Glomerular visceral epithelial cell (primary cell): ENCODE measurements at regions not wholly inside any gene's neighbourhood (a gene's known extent, or its start where the extent isn't known, plus 50 kb on each side); places are given as distances from the start of the nearest gene placed in this dataset.
"Not testable (repeated sequence)": the region's sequence is repeated elsewhere in the genome, so short reads cannot be mapped to it uniquely, and the experiment has no call there.

ENCODE experiments used
- DNase-seq: peaks from one replicate; pipeline ENCODE4 v3.0.0-alpha.2; 2016; ENCODE audit errors: extremely low spot score

- DNase-seq: peak; percentile 97
These were observed 77.0 kb upstream of the FOXN3 start for GRCh38 chr14:89493877-89494634.

- DNase-seq: peak; percentile 25
These were observed 76.4 kb upstream of the FOXN3 start for GRCh38 chr14:89493406-89493805.

- DNase-seq: no peak
These were observed 74.8 kb upstream of the FOXN3 start for GRCh38 chr14:89491711-89492381.

DNA sequence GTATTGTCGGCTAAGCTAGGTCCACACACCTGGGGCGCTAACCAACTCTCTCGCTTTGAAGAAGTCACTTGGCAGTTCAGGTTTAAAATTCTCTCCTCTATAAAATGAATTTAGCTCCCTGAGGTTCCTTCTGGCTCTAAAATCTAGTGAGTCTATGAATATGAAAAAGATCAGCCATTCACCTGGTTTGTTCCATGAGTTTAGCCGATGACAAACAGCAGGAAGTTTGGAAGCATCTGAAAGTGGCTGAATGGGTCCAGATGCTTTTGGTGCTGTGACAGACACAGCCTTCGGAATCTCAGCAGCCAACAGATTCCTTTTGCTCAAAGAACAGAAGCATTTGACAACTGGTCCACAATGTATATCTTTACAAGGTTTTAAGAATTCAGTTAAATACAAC is 73.4 kb upstream of the FOXN3 start:
- DNase-seq: no peak

DNA sequence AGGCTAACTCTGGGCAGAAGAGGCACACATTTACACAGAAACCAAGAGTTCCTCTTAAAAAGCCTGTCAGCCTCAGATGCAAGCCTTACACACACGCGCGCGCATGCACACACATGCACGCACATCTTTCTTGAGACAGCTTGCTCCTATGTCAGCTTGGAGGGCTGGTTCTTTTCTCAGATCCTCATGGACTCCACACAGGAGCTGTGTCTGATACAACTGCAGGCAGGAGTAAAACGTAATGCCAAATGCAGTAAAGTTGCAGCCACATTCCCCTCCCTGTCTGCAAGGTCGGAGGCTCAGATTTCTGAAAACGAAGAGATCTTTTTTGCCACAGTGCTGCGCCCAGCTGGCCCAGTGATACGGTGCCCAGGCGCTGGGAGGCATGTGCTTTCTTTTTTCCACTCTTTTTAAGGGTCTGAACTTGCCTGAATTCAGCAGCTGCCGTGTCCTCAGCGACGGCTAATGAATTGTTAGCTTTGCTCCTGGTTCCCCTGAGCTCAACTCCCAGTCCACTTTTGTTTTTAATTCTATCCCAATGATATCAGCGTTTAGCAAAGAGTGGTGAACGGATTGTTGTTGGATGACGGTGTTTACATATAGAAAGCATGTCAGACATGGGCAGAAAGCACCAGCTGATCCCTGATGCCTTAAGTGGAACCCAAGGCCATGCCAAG is 72.9 kb upstream of the FOXN3 start:
- peak; percentile 22 for DNase-seq

GRCh38 chr14:89486961-89487360 is 69.9 kb upstream of the FOXN3 start:
- DNase-seq: no peak

DNA sequence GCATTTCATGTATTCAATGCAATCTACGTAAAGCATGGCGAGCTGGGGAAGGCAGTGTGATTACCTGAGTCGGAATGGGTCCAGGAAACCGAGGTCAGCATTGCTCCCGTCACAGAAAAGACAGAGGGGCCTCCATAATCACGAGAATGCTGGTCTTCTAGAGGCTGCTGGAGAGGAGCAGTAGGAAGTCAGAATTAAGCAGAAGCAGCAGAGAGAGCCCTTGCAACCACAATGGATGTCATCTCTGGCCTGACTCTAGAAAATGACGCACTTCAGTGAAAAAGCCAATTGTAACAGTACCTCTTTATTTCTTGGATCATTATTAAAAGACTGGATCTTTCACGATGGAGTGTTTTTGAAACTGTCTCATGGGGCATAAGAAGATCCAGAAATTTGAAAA is 69.5 kb upstream of the FOXN3 start:
- DNase-seq: no peak

DNA sequence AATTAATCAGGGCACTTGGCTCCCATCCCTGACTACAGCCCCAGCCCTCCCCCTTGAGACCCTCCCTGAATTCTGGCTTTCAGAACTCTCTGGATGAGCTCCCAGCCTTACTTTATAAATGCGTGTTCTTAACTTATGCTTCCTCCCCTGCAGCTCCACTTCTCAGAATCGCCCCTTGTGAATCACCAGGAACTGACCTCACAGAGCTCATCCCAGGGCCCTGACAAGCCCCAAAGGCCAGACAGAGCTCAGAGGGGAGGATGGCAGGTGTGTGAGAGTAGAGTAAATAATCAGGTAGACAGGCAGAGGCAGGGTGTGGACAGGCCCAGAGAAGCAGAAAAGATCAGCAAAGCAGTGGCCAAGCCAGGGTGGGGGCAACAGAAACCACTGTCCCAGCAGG is 68.2 kb upstream of the FOXN3 start:
- DNase-seq: peak; percentile 29

- DNase-seq: no peak
These were observed 67.2 kb upstream of the FOXN3 start for GRCh38 chr14:89484051-89484844.

GRCh38 chr14:89481196-89481595 is 64.2 kb upstream of the FOXN3 start:
- no peak for DNase-seq

DNA sequence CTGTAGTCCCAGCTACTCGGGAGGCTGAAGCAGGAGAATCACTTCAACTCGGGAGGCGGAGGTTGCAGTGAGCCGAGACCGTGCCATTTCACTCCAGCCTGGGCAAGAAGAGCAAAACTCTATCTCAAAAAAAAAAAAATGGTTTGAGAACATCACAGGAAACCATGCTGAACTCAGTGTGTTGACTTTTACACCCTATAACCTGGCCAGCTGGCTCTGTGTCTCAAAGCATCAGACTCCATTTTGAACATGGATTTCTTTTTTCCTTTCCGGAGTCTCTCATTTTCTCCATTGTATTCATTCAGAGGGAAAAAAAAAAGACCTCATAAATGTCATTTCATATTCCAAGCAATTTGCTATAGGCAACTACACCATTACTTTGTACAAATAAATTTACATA is 63.2 kb upstream of the FOXN3 start:
- no peak for DNase-seq

DNA sequence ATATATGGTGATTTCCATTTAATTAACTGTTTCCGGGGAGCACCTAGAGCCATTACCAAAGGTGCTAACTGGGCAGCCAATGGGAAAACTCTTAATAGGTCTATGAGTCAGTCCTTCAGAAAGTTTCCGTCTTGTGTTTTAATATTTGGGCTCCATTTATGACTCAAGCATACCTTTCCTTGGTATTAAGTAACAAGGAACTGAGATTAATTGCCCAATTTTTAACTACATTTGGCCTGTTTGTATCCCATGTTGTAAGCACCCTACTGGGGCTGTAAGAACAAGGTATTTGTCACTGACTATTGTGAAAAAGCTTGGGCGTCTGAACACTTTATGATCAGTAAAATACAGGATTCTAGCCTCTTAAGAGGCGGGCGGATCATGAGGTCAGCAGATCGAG is 62.8 kb upstream of the FOXN3 start:
- DNase-seq: no peak

- DNase-seq: no peak
These were observed 60.4 kb upstream of the FOXN3 start for GRCh38 chr14:89477391-89477790.

DNA sequence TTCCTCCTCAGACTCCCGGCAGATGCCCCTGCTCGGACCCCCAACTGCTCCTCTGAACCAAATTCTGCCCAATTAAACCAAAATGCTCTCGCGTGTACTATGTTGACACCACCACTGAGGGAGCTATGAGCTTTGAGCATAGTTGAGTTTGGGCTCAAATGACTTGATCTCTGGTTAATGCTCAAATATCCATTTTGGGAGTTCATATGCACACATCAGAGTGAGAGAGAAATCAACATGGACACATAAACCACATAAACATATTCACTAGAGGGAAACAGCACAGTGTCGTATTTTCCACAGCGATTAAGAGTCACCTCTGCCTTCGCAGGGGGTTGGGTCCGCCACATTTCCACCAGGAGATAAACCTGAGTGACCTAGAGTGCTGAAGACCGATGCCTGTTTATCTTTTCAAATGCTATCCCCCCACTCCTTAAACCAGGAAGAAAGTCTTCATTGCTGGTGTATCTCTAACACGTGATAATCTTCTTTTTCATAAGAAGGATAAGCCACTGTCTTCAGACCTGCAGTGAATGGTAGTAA is 59.4 kb upstream of the FOXN3 start:
- no peak for DNase-seq

GRCh38 chr14:89474464-89474863 is 57.4 kb upstream of the FOXN3 start:
- no peak for DNase-seq

DNA sequence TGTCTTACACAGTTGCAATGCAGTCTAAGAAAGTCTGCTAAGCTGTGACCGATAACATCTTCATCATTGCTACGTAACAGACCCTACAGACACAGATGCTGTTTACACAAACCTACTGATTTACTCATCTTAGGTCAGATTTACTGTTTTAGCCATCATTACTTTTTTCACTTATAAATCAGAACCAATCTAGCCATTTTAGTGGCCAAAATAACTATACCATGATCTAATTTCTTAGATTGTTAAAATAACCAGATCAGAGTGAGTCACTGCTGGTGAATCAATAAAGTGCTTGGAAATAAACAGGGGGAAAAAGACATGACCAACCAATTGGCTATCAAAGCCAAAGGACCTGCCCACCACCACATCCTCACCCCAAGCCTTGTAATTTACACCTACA is 57.0 kb upstream of the FOXN3 start:
- DNase-seq: no peak

DNA sequence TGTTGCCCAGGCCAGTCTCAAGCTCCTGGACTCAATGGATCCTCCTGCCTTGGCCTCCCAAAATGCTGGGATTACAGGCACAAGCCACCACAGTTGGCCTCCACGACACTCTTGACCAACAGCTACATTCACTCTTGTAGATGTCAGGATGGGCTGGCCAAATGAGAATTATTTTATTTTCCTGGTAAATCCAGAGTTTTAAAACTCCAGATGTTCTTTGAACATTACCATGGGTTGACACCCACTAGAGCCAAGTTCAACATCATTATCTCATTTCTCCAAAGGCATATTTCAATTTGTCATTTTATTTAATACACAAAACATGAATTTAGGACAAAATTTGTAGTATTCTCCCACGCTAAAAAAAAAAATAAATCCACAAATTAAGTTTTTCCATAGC is 56.5 kb upstream of the FOXN3 start:
- DNase-seq: no peak

DNA sequence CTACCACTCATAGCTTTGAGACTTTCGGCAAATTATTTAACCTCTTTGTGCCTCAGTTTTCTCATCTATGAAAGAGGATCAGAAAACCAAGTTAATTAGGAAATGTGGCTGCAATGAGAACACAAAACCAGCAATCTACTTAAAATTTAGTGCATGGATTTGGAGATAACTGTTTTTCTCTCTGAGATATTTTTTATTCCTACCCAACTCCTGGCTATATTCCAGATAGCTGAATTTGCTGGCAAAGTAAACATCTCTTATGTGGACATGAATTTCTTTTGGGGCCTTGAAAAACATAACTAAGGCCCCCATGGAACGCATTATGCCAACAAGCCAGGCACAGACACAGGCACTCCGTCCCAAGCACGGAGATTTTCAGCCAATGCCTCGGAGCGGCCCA is 53.4 kb upstream of the FOXN3 start:
- no peak for DNase-seq

DNA sequence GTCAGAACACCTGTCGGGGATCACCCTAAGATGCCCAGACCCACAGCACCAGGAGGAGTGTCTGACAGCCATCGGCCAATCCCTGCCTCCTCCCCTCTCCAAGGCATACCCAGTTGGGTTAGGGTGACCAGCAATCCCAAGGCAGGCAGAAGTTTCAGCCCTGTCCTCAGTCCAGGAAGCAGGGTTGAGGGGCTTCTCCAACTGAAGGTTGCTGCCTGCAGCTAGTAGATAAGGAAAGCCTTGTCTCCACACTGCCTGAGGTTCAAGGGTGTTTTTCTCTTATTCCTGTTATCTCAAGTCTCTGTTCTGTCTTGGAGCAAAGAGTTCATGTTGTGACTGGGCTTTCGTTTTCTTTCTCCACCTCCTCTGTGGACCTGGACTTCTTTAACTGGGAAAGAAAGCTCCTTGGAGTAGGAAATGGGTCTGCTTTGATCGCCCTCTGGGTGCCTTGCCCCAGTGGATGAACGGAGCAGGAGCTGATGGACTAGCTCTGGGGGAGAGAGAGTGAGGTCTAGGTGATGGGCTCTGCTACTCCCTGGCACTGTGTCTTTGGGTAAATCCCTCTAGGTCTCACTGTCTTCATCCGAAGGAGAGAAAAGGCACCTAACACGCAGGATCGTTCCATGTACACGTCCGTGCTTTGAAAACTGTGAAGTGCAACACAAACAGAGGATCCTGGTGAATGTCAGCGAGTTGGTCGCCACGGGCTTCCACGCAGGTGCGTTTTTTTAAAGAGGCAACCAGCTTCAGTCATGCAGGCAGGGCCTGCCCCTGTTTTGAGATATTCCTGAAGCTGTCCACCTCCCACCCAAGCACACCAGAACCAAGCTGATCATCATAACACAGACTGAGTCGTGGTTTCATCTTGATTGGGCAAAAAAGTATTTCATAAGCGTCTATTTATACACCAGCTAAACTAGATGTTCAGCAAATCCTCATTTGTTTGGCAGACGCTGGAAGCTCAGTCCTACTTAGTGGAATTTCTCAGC is 52.5 kb upstream of the FOXN3 start:
- no peak for DNase-seq

DNA sequence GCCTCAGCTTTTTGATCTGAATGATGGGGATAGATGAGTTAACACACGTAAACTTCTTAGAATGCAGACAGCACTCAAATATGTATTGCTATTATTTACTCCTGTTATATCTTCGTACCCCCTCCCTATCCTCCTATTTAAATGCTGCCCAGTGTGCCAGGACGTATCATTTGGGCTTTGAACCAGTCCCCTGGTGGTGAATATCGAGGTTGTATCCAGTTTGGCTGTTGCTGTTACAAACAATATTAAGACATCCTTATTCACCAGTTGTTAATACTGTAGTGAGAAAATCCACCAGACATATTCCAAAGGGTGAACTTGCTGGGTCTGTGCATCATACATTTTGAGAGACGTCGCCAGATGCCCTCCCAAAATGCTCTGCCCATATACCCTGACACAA is 51.5 kb upstream of the FOXN3 start:
- DNase-seq: no peak

- DNase-seq: not testable (repeated sequence)
These were observed 51.0 kb upstream of the FOXN3 start for GRCh38 chr14:89468030-89468429.
